Endodermal cell (in vitro differentiated cells): ENCODE measurements at regions not wholly inside any gene's neighbourhood (a gene's known extent, or its start where the extent isn't known, plus 50 kb on each side); places are given as distances from the start of the nearest gene placed in this dataset.
A peak's percentile ranks its signal among the peaks of the same experiment; 100 is the strongest.

Experiments used
- DNase-seq: peaks from one replicate; pipeline ENCODE4 v3.0.0-alpha.2; 2017
- H3K27ac ChIP-seq: 2 replicates; pipeline ENCODE4 v1.5.1; 2013; ENCODE audit warnings: mild to moderate bottlenecking, low read depth, low read length, moderate library complexity
- H3K27me3 ChIP-seq: 2 replicates; pipeline ENCODE4 v1.6.1; 2013; ENCODE audit warnings: mild to moderate bottlenecking, low read length, moderate library complexity; ENCODE audit not compliant: insufficient read depth, control insufficient read depth, poor library complexity, severe bottlenecking
- H3K36me3 ChIP-seq: 2 replicates; pipeline ENCODE4 v1.7.0; 2013; ENCODE audit warnings: mild to moderate bottlenecking, low read length, moderate library complexity; ENCODE audit not compliant: control insufficient read depth, insufficient read depth
- H3K4me1 ChIP-seq: one replicate; pipeline ENCODE4 v1.7.0; 2013; ENCODE audit warnings: low read length; ENCODE audit not compliant: control insufficient read depth, insufficient read depth
- H3K4me3 ChIP-seq: 2 replicates; pipeline ENCODE4 v1.5.1; 2013; ENCODE audit warnings: mild to moderate bottlenecking, low read length, moderate library complexity
- H3K9ac ChIP-seq: 2 replicates; pipeline ENCODE4 v1.6.1; 2013; ENCODE audit warnings: mild to moderate bottlenecking, low read length, moderate library complexity; ENCODE audit not compliant: poor library complexity, severe bottlenecking; ENCODE audit errors: extremely low read depth
- H3K9me3 ChIP-seq: 2 replicates; pipeline ENCODE4 v1.6.1; 2013; ENCODE audit warnings: mild to moderate bottlenecking, low read length, moderate library complexity; ENCODE audit not compliant: control insufficient read depth
- H3K27ac Mint-ChIP-seq: 2 replicates; pipeline ENCODE4 v1.8.0; 2020; ENCODE audit warnings: mixed read lengths
- H3K27me3 Mint-ChIP-seq: 2 replicates; pipeline ENCODE4 v1.8.0; 2021; ENCODE audit warnings: mild to moderate bottlenecking, mixed read lengths; ENCODE audit not compliant: insufficient read depth
- H3K36me3 Mint-ChIP-seq: 2 replicates; pipeline ENCODE4 v1.8.0; 2020; ENCODE audit warnings: low read depth, mixed read lengths
- H3K4me1 Mint-ChIP-seq: 2 replicates; pipeline ENCODE4 v1.8.0; 2020; ENCODE audit warnings: mixed read lengths
- H3K4me3 Mint-ChIP-seq: 2 replicates; pipeline ENCODE4 v1.8.0; 2020; ENCODE audit warnings: mild to moderate bottlenecking, moderate library complexity, mixed read lengths
- H3K9me3 Mint-ChIP-seq: 2 replicates; pipeline ENCODE4 v1.8.0; 2020; ENCODE audit warnings: mild to moderate bottlenecking, mixed read lengths
- WGBS, 2 experiments: methylation state at CpG; one replicate each; pipeline versions ENCODE4 v1.1.5 to v1.1.7; 2013; ENCODE audit warnings: missing lambda C conversion rate in 2 of 2, mixed read lengths in 1 of 2; ENCODE audit not compliant: insufficient coverage in 1 of 2, insufficient read length in 1 of 2; 5-methylcytosine and 5-hydroxymethylcytosine counted together
- TF ChIP-seq, protein P1 (sequence below): fragments of 200-600 bp; sonication (generic); conservative IDR thresholded peaks from 2 replicates; pipeline ENCODE4 v1.5.0; 2021; ENCODE audit warnings: antibody characterized with exemption, mild to moderate bottlenecking

DNA sequence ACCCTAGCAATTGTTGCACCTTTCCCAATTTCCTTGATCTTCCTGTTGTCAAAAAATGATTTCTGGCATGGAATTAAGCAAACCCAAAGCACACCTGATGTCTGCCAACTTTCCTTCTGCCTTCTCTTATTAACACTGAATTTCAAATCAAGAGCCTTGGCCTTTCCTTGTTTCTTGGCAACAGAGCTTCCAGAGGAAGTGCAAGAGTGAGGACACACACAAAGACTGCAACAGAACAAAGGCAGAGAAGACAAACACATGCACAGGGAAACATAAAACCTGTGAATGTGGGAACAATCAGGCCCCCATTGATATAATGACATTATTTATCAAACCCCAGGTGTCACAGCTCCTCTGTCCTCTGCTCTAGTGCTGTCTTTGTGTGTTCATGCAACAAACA is 73.0 kb upstream of the IL6 start:
- Histone ChIP-seq H3K27ac (no peak overlapping the region), H3K36me3 (peaks cover 78% of the 10 kb centered on the region), H3K27me3 (no peaks in the 10 kb centered on the region), H3K4me1 (no peaks in the 10 kb centered on the region), H3K9ac (no peak overlapping the region), H3K9me3 (peaks cover 51% of the 10 kb centered on the region), H3K4me3 (no peak overlapping the region)
- peaks cover 8% of the 10 kb centered on the region for H3K9me3 Mint-ChIP-seq
- DNase-seq = peak; percentile 33
- H3K27ac Mint-ChIP-seq = peak overlapping the region; percentile 48
- H3K4me1 Mint-ChIP-seq = peaks cover 23% of the 10 kb centered on the region
- H3K27me3 Mint-ChIP-seq = no peaks in the 10 kb centered on the region
- TF ChIP-seq, protein P1, sequence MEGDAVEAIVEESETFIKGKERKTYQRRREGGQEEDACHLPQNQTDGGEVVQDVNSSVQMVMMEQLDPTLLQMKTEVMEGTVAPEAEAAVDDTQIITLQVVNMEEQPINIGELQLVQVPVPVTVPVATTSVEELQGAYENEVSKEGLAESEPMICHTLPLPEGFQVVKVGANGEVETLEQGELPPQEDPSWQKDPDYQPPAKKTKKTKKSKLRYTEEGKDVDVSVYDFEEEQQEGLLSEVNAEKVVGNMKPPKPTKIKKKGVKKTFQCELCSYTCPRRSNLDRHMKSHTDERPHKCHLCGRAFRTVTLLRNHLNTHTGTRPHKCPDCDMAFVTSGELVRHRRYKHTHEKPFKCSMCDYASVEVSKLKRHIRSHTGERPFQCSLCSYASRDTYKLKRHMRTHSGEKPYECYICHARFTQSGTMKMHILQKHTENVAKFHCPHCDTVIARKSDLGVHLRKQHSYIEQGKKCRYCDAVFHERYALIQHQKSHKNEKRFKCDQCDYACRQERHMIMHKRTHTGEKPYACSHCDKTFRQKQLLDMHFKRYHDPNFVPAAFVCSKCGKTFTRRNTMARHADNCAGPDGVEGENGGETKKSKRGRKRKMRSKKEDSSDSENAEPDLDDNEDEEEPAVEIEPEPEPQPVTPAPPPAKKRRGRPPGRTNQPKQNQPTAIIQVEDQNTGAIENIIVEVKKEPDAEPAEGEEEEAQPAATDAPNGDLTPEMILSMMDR = no peak
- H3K36me3 Mint-ChIP-seq = peaks cover 85% of the 10 kb centered on the region
- no peak overlapping the region for H3K4me3 Mint-ChIP-seq

GRCh38 chr7:22651534-22652243 is 75.3 kb upstream of the IL6 start:
- Histone ChIP-seq H3K4me3 (no peak overlapping the region), H3K9ac (no peak overlapping the region), H3K36me3 (peaks cover 92% of the 10 kb centered on the region), H3K9me3 (peaks cover 70% of the 10 kb centered on the region), H3K27me3 (no peaks in the 10 kb centered on the region), H3K4me1 (no peaks in the 10 kb centered on the region), H3K27ac (no peak overlapping the region)
- Mint-ChIP-seq H3K27ac (peak overlapping the region; percentile 78), H3K4me1 (peaks cover 16% of the 10 kb centered on the region), H3K27me3 (no peaks in the 10 kb centered on the region), H3K9me3 (peaks cover 30% of the 10 kb centered on the region), H3K4me3 (no peak overlapping the region), H3K36me3 (peaks cover 90% of the 10 kb centered on the region)
- 92 to 100% methylated on average over 1 to 4 of the region's 5 CpGs for WGBS, 2 experiments
- TF ChIP-seq, protein P1 = no peak
- DNase-seq = peak; percentile 31

DNA sequence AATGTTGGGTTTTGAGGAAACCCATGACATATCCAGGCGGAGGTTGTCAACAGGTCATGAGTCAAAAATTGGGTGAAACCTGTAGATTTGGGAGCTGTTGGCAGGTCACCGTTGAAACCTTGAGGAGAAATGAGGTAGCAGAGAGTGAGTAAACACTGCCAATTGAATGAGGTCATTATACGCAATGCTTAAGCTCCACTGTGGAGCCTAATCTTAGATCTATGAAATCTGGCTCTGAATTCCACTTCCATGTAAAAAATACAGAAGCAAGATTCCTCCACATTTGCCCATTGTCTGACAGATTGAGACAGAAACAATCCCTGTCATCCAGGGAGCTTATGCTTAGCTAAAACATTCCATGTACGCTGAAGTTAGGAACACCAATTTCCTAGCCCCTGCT is 76.0 kb upstream of the IL6 start:
- Mint-ChIP-seq H3K9me3 (peaks cover 37% of the 10 kb centered on the region), H3K27ac (no peak overlapping the region), H3K27me3 (no peaks in the 10 kb centered on the region), H3K36me3 (peaks cover 91% of the 10 kb centered on the region), H3K4me1 (peaks cover 16% of the 10 kb centered on the region), H3K4me3 (no peak overlapping the region)
- H3K9me3 ChIP-seq = peaks cover 70% of the 10 kb centered on the region
- H3K36me3 ChIP-seq = peaks cover 92% of the 10 kb centered on the region
- no peak for DNase-seq
- no peaks in the 10 kb centered on the region for H3K4me1 ChIP-seq
- no peak overlapping the region for H3K9ac ChIP-seq
- WGBS, 2 experiments = 95 to 96% methylated on average over 4 of the region's 4 CpGs
- peak overlapping the region; percentile 7 for H3K4me3 ChIP-seq
- no peaks in the 10 kb centered on the region for H3K27me3 ChIP-seq
- TF ChIP-seq, protein P1 = no peak
- H3K27ac ChIP-seq = no peak overlapping the region
